ENCODE measurements at regions not wholly inside any gene's neighbourhood (a gene's known extent, or its start where the extent isn't known, plus 50 kb on each side); places are given as distances from the start of the nearest gene placed in this dataset.

- Histone ChIP-seq H3K4me3 (no peak overlapping the region), H3K4me1 (ENCODE audit: low read depth) (peaks cover 3% of the 10 kb centered on the region), H3K9me3 (no peaks in the 10 kb centered on the region), H3K36me3 (ENCODE audit: low read depth) (no peaks in the 10 kb centered on the region)
- no peak for ATAC-seq
- intact Hi-C loops (cut with DNase I, micrococcal nuclease): no loop called here
- TF ChIP-seq CTCF (IDR thresholded peaks at IDR 0.05): no peak
- no peak for DNase-seq
Measured at GRCh38 chr4:146098397-146098796, 77.1 kb upstream of the LSM6 start.

- TF ChIP-seq CTCF (IDR thresholded peaks at IDR 0.05): no peak
- Histone ChIP-seq H3K9me3 (no peaks in the 10 kb centered on the region), H3K4me1 (ENCODE audit: low read depth) (peaks cover 3% of the 10 kb centered on the region), H3K4me3 (no peak overlapping the region), H3K36me3 (ENCODE audit: low read depth) (no peaks in the 10 kb centered on the region)
- DNase-seq (no peak), ATAC-seq (no peak)
- intact Hi-C loops (cut with DNase I, micrococcal nuclease): no loop called here
Measured at GRCh38 chr4:146096371-146096770, 79.1 kb upstream of the LSM6 start.

GRCh38 chr4:146095860-146096259 lies 79.7 kb upstream of the LSM6 start:
- no peak for TF ChIP-seq CTCF (IDR thresholded peaks at IDR 0.05)

GRCh38 chr4:146095091-146095690 lies 80.3 kb upstream of the LSM6 start:
- Histone ChIP-seq H3K36me3 (ENCODE audit: low read depth) (no peaks in the 10 kb centered on the region), H3K4me3 (no peak overlapping the region), H3K4me1 (ENCODE audit: low read depth) (peaks cover 3% of the 10 kb centered on the region), H3K9me3 (no peaks in the 10 kb centered on the region)
- TF ChIP-seq CTCF (IDR thresholded peaks at IDR 0.05): no peak
- intact Hi-C loops (cut with DNase I, micrococcal nuclease): no loop called here
- peak in 1 of 3 donors; percentile 87 for DNase-seq
- ATAC-seq: peak; percentile 68

More at GRCh38 chr4:146095860-146096259, 79.7 kb upstream of the LSM6 start:
- H3K9me3 ChIP-seq: no peaks in the 10 kb centered on the region
- ATAC-seq (peak; percentile 97), DNase-seq (peak in 1 of 3 donors; percentile 37)
- H3K36me3 ChIP-seq (ENCODE audit: low read depth): no peaks in the 10 kb centered on the region
- no peak overlapping the region for H3K4me3 ChIP-seq
- intact Hi-C loops (cut with DNase I, micrococcal nuclease): no loop called here
- peaks cover 3% of the 10 kb centered on the region for H3K4me1 ChIP-seq (ENCODE audit: low read depth)

GRCh38 chr4:146088690-146089089 lies 86.8 kb upstream of the LSM6 start:
- Histone ChIP-seq H3K4me1 (ENCODE audit: low read depth) (no peaks in the 10 kb centered on the region), H3K4me3 (no peak overlapping the region), H3K36me3 (ENCODE audit: low read depth) (no peaks in the 10 kb centered on the region), H3K9me3 (no peaks in the 10 kb centered on the region)
- intact Hi-C loops (cut with DNase I, micrococcal nuclease): no loop called here
- TF ChIP-seq CTCF (IDR thresholded peaks at IDR 0.05): no peak
- DNase-seq (no peak), ATAC-seq (no peak)

- H3K4me1 ChIP-seq (ENCODE audit: low read depth): no peaks in the 10 kb centered on the region
- TF ChIP-seq CTCF (IDR thresholded peaks at IDR 0.05): no peak
- intact Hi-C loops (cut with DNase I, micrococcal nuclease): no loop called here
- no peak for DNase-seq
- ATAC-seq: no peak
- H3K9me3 ChIP-seq: no peaks in the 10 kb centered on the region
- H3K36me3 ChIP-seq (ENCODE audit: low read depth): no peaks in the 10 kb centered on the region
- no peak overlapping the region for H3K4me3 ChIP-seq
Measured at GRCh38 chr4:146087856-146088255, 87.7 kb upstream of the LSM6 start.
